Skeletal muscle satellite cell (primary cell): ENCODE measurements at regions not wholly inside any gene's neighbourhood (a gene's known extent, or its start where the extent isn't known, plus 50 kb on each side); places are given as distances from the start of the nearest gene placed in this dataset.

Source experiments
- H3K27me3 ChIP-seq: 2 replicates; pipeline ENCODE4 v1.7.0; 2013; ENCODE audit warnings: low read length; ENCODE audit not compliant: control insufficient read depth, insufficient read depth
- H3K36me3 ChIP-seq: 2 replicates; pipeline ENCODE4 v1.7.0; 2013; ENCODE audit warnings: mild to moderate bottlenecking, control low read depth, low read length; ENCODE audit not compliant: insufficient read depth
- H3K4me1 ChIP-seq: 2 replicates; pipeline ENCODE4 v1.7.0; 2013; ENCODE audit warnings: low read length; ENCODE audit not compliant: control insufficient read depth, insufficient read depth
- H3K4me2 ChIP-seq: 2 replicates; pipeline ENCODE4 v1.7.0; 2013; ENCODE audit warnings: mild to moderate bottlenecking, low read length
- H3K4me3 ChIP-seq: 2 replicates; pipeline ENCODE4 v1.7.0; 2013; ENCODE audit warnings: low read length
- H3K9ac ChIP-seq: 2 replicates; pipeline ENCODE4 v1.7.0; 2013; ENCODE audit warnings: mild to moderate bottlenecking, low read depth, low read length, moderate library complexity
- H3K9me3 ChIP-seq: replicated peaks from 2 replicates; pipeline ENCODE4 v1.7.0; 2013; ENCODE audit warnings: mild to moderate bottlenecking, control low read depth, low read length

DNA sequence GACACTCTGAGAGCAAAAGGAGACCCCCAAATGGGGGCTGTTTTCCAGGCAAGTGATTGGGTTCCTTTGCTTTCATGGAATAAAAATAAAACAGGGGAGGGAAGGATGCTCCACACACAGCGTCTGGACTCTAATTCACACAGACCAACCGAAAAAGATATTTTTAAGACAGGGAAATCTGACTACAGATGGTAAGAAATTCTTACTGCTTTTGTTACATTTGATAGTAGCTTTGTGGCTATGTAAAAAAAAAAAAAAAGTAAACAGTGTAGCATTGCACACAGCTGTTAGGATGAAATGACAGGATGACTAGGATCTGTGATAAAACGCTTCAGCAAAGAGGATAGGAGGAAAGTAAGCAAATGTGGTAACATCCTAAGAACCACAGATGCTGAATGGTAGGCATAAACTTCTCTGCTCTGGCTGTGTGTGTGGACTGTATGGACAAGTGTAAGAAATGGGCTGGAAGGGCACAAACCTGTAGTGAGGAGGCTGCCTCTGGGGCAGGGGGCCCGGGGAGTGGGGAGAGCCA, 207.6 kb downstream of the ANAPC1 start:
- H3K36me3 ChIP-seq: no peaks in the 10 kb centered on the region
- H3K4me3 ChIP-seq: no peak overlapping the region
- H3K4me2 ChIP-seq: no peak overlapping the region
- peaks cover 14% of the 10 kb centered on the region for H3K4me1 ChIP-seq
- H3K9me3 ChIP-seq: no peaks in the 10 kb centered on the region
- peaks cover 22% of the 10 kb centered on the region for H3K27me3 ChIP-seq
- H3K9ac ChIP-seq: no peak overlapping the region

DNA sequence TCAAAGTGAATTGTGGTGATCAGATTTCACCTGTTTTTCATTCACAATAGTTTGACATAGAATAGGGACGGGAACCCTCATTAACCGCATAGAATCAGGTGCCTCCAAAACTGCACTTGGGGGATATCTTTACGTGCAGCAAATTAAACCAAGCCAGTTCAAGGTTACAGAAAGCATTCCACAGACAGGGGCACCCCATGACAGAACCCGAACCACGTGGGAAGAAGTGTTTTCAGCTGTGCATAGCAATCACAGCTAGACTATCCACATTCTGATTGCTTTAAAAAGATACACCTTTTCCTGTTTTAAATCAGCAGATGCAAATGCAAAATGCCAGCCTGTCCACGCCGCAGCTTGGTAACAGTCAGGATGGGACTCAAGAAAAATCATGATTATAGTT, 205.8 kb downstream of the ANAPC1 start:
- Histone ChIP-seq H3K9ac (no peak overlapping the region), H3K27me3 (peaks cover 19% of the 10 kb centered on the region), H3K4me1 (peaks cover 10% of the 10 kb centered on the region), H3K4me2 (no peak overlapping the region), H3K4me3 (no peak overlapping the region), H3K9me3 (no peaks in the 10 kb centered on the region), H3K36me3 (no peaks in the 10 kb centered on the region)

DNA sequence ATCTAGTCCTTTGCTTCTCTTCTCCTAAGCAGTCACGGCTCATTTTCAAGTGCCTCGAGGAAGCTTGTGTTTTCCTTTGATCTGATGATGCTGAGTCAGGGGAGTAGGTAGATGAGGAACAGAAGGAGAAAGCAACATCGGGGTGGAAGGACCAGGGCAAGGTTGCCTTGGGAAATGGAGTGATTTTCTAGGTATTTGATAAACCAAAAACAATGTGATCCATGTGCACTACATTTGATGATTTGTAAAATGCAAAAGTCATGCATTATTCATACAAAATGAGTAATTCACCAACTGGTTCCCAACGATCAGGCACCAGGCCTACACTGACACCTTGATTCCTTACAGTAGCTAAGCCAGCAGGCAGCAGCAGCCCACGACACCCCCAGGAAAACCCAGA, 205.3 kb downstream of the ANAPC1 start:
- Histone ChIP-seq H3K4me1 (peaks cover 10% of the 10 kb centered on the region), H3K36me3 (no peaks in the 10 kb centered on the region), H3K4me2 (no peak overlapping the region), H3K9me3 (no peaks in the 10 kb centered on the region), H3K4me3 (no peak overlapping the region), H3K27me3 (peaks cover 19% of the 10 kb centered on the region), H3K9ac (no peak overlapping the region)

DNA sequence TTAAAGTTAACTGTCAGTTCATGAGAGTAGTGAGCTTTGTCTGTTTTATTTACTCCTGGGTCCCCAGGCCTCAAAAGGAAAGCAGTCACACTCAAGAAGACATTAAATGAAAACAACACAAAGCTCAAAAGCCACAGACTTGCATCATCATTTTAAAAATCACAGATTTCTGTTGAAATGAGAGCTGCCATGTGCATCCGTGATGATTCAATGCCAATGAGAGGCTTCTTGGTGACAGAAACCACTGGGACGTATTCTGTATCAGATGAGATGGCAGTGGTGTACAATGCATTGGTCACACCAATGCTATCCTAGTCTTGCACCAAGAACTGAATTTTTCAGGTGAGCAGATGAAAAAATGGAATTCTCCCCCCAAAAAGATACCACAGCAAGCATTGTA, 204.8 kb downstream of the ANAPC1 start:
- no peaks in the 10 kb centered on the region for H3K36me3 ChIP-seq
- H3K9me3 ChIP-seq: no peaks in the 10 kb centered on the region
- H3K4me2 ChIP-seq: no peak overlapping the region
- peaks cover 10% of the 10 kb centered on the region for H3K4me1 ChIP-seq
- H3K27me3 ChIP-seq: peaks cover 19% of the 10 kb centered on the region
- no peak overlapping the region for H3K4me3 ChIP-seq
- no peak overlapping the region for H3K9ac ChIP-seq

DNA sequence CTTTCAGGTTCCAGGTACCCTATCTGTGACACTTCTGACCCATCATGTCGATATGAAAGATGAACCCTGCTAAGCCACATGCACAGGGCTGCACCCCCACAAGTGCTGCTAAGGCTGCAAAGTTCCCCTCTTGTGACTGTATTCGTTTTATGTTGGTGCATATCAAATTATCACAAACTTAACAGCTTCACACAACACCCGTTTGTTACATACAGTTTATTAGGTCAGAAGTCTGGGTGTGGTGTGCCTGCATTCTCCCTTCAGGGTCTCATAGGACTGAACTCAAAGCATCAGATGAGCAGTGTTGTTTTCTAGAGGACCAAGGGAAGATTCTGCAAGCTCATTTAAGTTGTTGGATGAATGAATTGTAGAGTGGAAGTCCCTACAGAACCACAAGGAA, 199.4 kb downstream of the ANAPC1 start:
- Histone ChIP-seq H3K4me2 (no peak overlapping the region), H3K9ac (no peak overlapping the region), H3K9me3 (no peaks in the 10 kb centered on the region), H3K4me3 (no peak overlapping the region), H3K36me3 (no peaks in the 10 kb centered on the region), H3K4me1 (no peaks in the 10 kb centered on the region), H3K27me3 (peaks cover 29% of the 10 kb centered on the region)

DNA sequence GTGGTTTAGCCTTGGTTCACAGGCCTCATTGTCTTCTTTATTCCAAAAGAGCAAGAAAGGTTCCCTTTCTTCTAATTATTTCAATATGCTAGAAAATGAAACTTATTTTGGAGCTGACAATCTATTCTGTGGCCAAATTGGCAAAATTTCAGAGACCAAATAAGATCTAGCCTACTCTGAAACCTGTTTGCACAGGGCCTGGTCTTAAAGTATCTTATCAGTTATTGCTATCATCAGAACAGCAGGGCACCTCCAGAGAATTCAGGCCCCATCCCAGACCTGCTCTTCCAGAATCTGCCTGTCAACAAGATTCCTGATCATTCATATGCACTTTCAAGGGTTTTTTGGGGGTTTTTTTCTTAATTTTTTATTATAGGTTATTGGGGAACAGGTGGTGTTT, 198.7 kb downstream of the ANAPC1 start:
- Histone ChIP-seq H3K9me3 (no peaks in the 10 kb centered on the region), H3K9ac (no peak overlapping the region), H3K4me1 (no peaks in the 10 kb centered on the region), H3K4me3 (no peak overlapping the region), H3K36me3 (no peaks in the 10 kb centered on the region), H3K4me2 (no peak overlapping the region), H3K27me3 (peaks cover 27% of the 10 kb centered on the region)

DNA sequence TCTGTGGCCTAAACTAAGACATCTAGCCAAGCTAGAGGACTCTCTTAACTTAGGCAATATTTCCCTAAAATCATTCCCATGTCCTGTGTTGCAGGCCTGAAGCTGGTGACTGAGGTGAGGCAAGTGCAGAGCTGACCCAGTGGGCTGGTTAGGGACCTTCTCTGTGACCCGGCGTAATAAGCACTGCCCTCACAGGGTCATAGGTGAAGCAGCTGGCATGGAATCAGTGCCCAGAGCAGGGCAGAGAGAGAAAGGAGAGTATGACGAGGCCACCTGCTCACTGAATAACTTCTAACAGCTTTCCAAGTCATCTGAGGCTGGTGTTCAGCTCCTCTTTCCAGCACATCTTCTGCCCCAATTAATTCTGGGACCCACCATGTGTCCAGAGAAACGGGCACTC, 197.0 kb downstream of the ANAPC1 start:
- no peak overlapping the region for H3K4me3 ChIP-seq
- peaks cover 28% of the 10 kb centered on the region for H3K27me3 ChIP-seq
- H3K36me3 ChIP-seq: no peaks in the 10 kb centered on the region
- H3K9ac ChIP-seq: no peak overlapping the region
- H3K9me3 ChIP-seq: no peaks in the 10 kb centered on the region
- no peaks in the 10 kb centered on the region for H3K4me1 ChIP-seq
- no peak overlapping the region for H3K4me2 ChIP-seq

DNA sequence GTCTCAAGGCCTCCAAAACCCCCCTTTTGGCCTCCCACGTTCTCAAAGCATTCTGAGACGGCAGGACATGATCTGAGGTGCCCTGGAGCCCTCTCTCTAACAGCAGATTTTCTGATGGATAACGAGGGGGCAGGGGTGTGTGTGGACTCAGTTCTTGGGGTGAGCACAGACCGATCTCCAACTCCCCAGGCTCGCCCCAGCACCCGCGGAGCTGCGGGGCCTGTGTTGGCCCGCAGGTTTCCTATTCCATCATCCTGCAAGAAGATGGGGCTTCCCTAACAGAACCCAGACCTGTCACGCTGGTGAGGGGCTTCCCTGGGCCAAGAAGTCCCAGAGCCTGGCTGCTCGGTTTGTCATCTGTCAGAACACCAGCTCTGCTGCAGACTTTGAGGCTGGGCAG, 196.1 kb downstream of the ANAPC1 start:
- H3K27me3 ChIP-seq: peaks cover 28% of the 10 kb centered on the region
- no peaks in the 10 kb centered on the region for H3K36me3 ChIP-seq
- H3K9me3 ChIP-seq: no peaks in the 10 kb centered on the region
- no peaks in the 10 kb centered on the region for H3K4me1 ChIP-seq
- H3K9ac ChIP-seq: no peak overlapping the region
- H3K4me2 ChIP-seq: no peak overlapping the region
- H3K4me3 ChIP-seq: no peak overlapping the region

DNA sequence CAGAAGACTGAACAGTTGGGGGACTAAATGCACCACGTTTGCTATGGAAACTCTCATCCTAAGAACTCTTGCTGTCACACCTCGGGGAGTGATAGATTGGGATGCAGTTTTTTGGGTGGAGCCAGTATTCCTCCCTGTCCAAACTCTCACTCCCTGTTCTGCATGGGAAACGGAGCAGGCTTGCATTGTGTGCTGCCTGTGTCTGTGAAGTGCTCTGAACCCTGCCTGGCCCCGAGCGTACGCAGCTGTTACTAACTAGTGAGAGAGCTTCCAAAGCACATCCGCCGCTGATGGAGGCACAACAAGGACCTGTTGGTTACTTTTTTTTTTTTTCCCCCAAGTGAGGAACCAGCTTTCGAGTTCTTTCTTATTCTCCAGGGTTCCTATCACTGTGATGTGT, 195.5 kb downstream of the ANAPC1 start:
- Histone ChIP-seq H3K4me2 (no peak overlapping the region), H3K4me3 (no peak overlapping the region), H3K4me1 (no peaks in the 10 kb centered on the region), H3K9ac (no peak overlapping the region), H3K36me3 (no peaks in the 10 kb centered on the region), H3K9me3 (no peaks in the 10 kb centered on the region), H3K27me3 (peaks cover 28% of the 10 kb centered on the region)

DNA sequence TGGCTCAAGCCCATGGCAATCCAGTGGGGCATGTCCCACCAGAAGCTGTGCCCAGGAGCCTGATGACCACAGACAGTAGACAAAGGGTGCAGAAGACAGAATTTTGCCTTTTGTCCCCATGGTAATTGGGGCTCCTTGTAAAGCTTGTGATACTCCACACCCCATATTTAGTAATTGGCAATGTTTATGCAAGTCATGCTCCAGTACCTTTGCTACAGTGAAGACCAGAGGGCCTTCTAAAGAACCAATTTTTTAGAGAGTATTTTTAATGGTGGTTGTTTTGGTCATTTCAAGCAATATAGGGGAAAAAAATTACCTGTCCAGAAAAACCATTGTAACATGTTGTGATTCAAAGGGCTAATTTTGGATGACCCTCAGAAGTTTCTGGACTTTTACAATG, 194.8 kb downstream of the ANAPC1 start:
- Histone ChIP-seq H3K4me2 (no peak overlapping the region), H3K36me3 (no peaks in the 10 kb centered on the region), H3K27me3 (peaks cover 28% of the 10 kb centered on the region), H3K9ac (no peak overlapping the region), H3K4me3 (no peak overlapping the region), H3K4me1 (no peaks in the 10 kb centered on the region), H3K9me3 (no peaks in the 10 kb centered on the region)

DNA sequence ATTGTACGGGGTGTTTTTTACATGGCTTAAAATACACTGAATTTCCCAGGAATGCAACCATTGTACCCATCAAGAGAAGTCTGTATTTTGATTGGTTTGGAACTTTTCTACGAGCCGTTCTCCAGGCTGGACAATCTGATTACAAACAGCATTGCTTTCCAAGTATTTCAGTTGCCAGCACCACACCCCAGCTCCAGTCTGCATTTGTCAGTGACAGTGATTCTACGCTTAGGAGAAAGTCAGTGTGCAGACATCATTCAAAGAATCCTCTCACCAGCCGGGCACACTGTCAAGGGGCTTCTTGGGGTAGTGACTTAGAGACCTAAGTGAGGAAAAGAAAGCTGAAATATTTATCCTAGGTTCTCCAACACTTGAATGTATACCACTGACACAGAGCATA, 194.1 kb downstream of the ANAPC1 start:
- no peak overlapping the region for H3K9ac ChIP-seq
- H3K4me2 ChIP-seq: no peak overlapping the region
- no peaks in the 10 kb centered on the region for H3K36me3 ChIP-seq
- no peaks in the 10 kb centered on the region for H3K4me1 ChIP-seq
- no peak overlapping the region for H3K4me3 ChIP-seq
- peaks cover 28% of the 10 kb centered on the region for H3K27me3 ChIP-seq
- no peaks in the 10 kb centered on the region for H3K9me3 ChIP-seq

DNA sequence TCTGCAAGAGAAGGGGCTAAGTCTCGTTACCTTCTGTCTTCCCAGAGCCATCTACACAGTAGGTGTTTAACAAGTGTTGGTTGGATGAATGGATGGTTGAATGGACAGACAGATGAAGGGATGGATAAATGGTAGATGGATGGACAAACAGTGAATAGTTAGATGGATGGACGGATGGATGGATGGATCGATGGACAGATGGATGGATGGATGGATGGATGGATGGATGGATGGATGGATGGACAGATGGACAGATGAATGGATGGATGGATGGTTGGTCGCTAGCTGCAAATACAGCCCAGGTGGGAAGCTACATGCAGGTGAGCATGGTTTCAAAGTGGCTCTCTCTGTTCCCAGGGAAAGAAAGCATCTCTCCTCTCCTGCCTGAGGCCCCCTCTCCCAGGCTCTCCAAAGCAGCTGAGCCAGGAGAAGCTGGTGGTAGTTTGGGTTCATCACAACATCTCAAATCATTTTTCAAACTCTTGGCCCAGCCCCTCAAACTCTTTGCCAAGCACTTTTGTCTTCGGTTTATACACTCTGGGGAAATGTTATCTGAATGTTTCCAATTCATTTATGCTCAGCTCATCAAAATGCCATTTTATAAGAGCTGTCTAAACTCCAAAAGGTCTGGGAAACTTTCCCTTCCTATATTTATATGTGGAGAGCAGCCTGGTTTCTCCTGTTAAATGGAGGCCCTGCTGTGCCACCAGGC, 192.7 kb downstream of the ANAPC1 start:
- H3K4me2 ChIP-seq: no peak overlapping the region
- H3K4me1 ChIP-seq: no peaks in the 10 kb centered on the region
- no peaks in the 10 kb centered on the region for H3K36me3 ChIP-seq
- H3K27me3 ChIP-seq: peaks cover 28% of the 10 kb centered on the region
- no peak overlapping the region for H3K9ac ChIP-seq
- peaks cover 4% of the 10 kb centered on the region for H3K9me3 ChIP-seq
- no peak overlapping the region for H3K4me3 ChIP-seq
